K562 (cell line): ENCODE measurements at regions not wholly inside any gene's neighbourhood (a gene's known extent, or its start where the extent isn't known, plus 50 kb on each side); places are given as distances from the start of the nearest gene placed in this dataset.

ENCODE experiments used
- BACH1 ChIP-seq: fragments of 200-800 bp; sonication (Bioruptor generic); IDR thresholded peaks from 2 replicates; pipeline ENCODE4 v1.6.1; 2016; ENCODE audit warnings: missing genetic modification characterization, missing compliant biosample characterization
- C11orf30 ChIP-seq: fragments of 450-650 bp; IDR thresholded peaks from 2 replicates; pipeline ENCODE4 v1.6.1; 2016; ENCODE audit warnings: low read depth, mild to moderate bottlenecking
- ETV1 ChIP-seq: fragments of 450-650 bp; conservative IDR thresholded peaks from 2 replicates; pipeline ENCODE4 v1.6.1; 2016; ENCODE audit warnings: missing genetic modification characterization, control low read depth, low read depth, missing compliant biosample characterization
- FOSL1 ChIP-seq: fragments of 200-800 bp; sonication (Bioruptor generic); conservative IDR thresholded peaks from 2 replicates; pipeline ENCODE4 v1.6.1; 2016; ENCODE audit warnings: missing genetic modification characterization, missing compliant biosample characterization
- HES1 ChIP-seq: fragments of 450-650 bp; IDR thresholded peaks from 2 replicates; pipeline ENCODE4 v1.6.1; 2016; ENCODE audit warnings: low read depth, mild to moderate bottlenecking, moderate library complexity
- HOMEZ ChIP-seq: fragments of 250-450 bp; sonication (Bioruptor Pico); IDR thresholded peaks from 2 replicates; pipeline ENCODE4 v1.4.0; 2020; ENCODE audit warnings: mild to moderate bottlenecking, moderate library complexity
- MEIS2 ChIP-seq: fragments of 450-650 bp; IDR thresholded peaks from 2 replicates; pipeline ENCODE4 v1.6.1; 2014; ENCODE audit warnings: mild to moderate bottlenecking; ENCODE audit not compliant: partially characterized antibody
- NFIC ChIP-seq: fragments of 450-650 bp; IDR thresholded peaks from 2 replicates; pipeline ENCODE4 v1.6.1; 2017; ENCODE audit warnings: mild to moderate bottlenecking, inconsistent platforms
- POU5F1 ChIP-seq: fragments of 150-350 bp; IDR thresholded peaks from 2 replicates; pipeline ENCODE4 v1.6.1; 2014; ENCODE audit warnings: borderline replicate concordance, low read length, low read depth, mild to moderate bottlenecking; ENCODE audit not compliant: partially characterized antibody
- RFX7 ChIP-seq: fragments of 250-450 bp; sonication (Bioruptor Pico); IDR thresholded peaks from 2 replicates; pipeline ENCODE4 v1.5.1; 2021; ENCODE audit warnings: mild to moderate bottlenecking
- SIN3A ChIP-seq, 2 experiments: fragments of 150-350 bp in 1 of 2; IDR thresholded peaks; 2 replicates each; pipeline ENCODE4 v1.6.1; 2011 to 2016; ENCODE audit warnings: borderline replicate concordance in 2 of 2, low read depth in 2 of 2, low read length in 2 of 2, mild to moderate bottlenecking in 2 of 2, moderate library complexity in 2 of 2; ENCODE audit not compliant: control insufficient read depth in 1 of 2

GRCh38 chr21:35395728-35396127, 346.6 kb upstream of the RUNX1 start (continued):
- TF ChIP-seq RFX7 (CRISPR knock-in tag) (no peak), POU5F1 (no peak), HOMEZ (CRISPR knock-in tag) (no peak), FOSL1 (tag) (peak; percentile 55), MEIS2 (peak; percentile 88), ETV1 (tag) (no peak), NFIC (no peak), BACH1 (tag) (no peak), SIN3A (IDR thresholded peaks at IDR 0.05; ENCODE audit: borderline replicate concordance in 2 of 2, control insufficient read depth in 1 of 2, low read depth in 2 of 2, low read length in 2 of 2) (no peak), C11orf30 (peak; percentile 64; the same call in 1 of the 2 replicates), HES1 (no peak)
- TF ChIP-seq, all 486 proteins: peak for 7
